Esophagus (tissue), 2 donors: ENCODE measurements at regions not wholly inside any gene's neighbourhood (a gene's known extent, or its start where the extent isn't known, plus 50 kb on each side); places are given as distances from the start of the nearest gene placed in this dataset.

Source experiments
- H3K27ac ChIP-seq, 2 donors: one replicate each; pipeline ENCODE4 v1.5.1; 2013; ENCODE audit warnings: low read depth in 2 of 2, mild to moderate bottlenecking in 2 of 2, inconsistent platforms in 1 of 2, low read length in 1 of 2, moderate library complexity in 1 of 2
- H3K27me3 ChIP-seq, 2 donors: one replicate each; pipeline ENCODE4 v1.6.1; 2013; ENCODE audit warnings: low read length in 2 of 2, control low read depth in 1 of 2, mild to moderate bottlenecking in 1 of 2; ENCODE audit not compliant: insufficient read depth in 2 of 2, control insufficient read depth in 1 of 2
- H3K36me3 ChIP-seq, 2 donors: one replicate each; pipeline ENCODE4 v1.6.1; 2013; ENCODE audit warnings: low read length in 1 of 2; ENCODE audit not compliant: control insufficient read depth in 2 of 2, insufficient read depth in 2 of 2
- H3K4me1 ChIP-seq, 2 donors: one replicate each; pipeline ENCODE4 v1.6.1; 2013; ENCODE audit warnings: low read length in 1 of 2; ENCODE audit not compliant: control insufficient read depth in 2 of 2, insufficient read depth in 2 of 2
- H3K4me3 ChIP-seq, 2 donors: one replicate each; pipeline ENCODE4 v1.5.1; 2013; ENCODE audit warnings: low read length in 2 of 2, mild to moderate bottlenecking in 2 of 2, low read depth in 1 of 2, moderate library complexity in 1 of 2
- H3K9me3 ChIP-seq, 2 donors: one replicate each; pipeline ENCODE4 v1.6.1; 2013; ENCODE audit warnings: mild to moderate bottlenecking in 2 of 2, low read depth in 1 of 2, low read length in 1 of 2, moderate library complexity in 1 of 2; ENCODE audit not compliant: control insufficient read depth in 2 of 2, insufficient read depth in 1 of 2
- WGBS, 2 donors: extraction: QIAGEN DNeasy Blood & Tissue Kit; methylation state at CpG; one replicate each; pipeline ENCODE4 v1.1.7; 2013; 5-methylcytosine and 5-hydroxymethylcytosine counted together
- donor health status: healthy with polysubstance abuse.
- donor health status: Bipolar disorder and iron deficiency.

- WGBS, 2 donors, result 48 to 65% methylated on average over 6 of the region's 6 CpGs
- no peaks in the 10 kb centered on the region for H3K4me1 ChIP-seq
- H3K27ac ChIP-seq, result no peak overlapping the region
- no peaks in the 10 kb centered on the region for H3K36me3 ChIP-seq
- no peaks in the 10 kb centered on the region for H3K9me3 ChIP-seq
- H3K27me3 ChIP-seq, result no peaks in the 10 kb centered on the region
- H3K4me3 ChIP-seq, result no peak overlapping the region
Measured at GRCh38 chr11:123268156-123268555, 73.1 kb upstream of the CLMP start.

GRCh38 chr11:123265951-123266350 is 70.9 kb upstream of the CLMP start:
- no peak overlapping the region for H3K4me3 ChIP-seq
- H3K36me3 ChIP-seq, result no peaks in the 10 kb centered on the region
- no peak overlapping the region for H3K27ac ChIP-seq
- no peaks in the 10 kb centered on the region for H3K9me3 ChIP-seq
- 74 to 76% methylated on average over 3 of the region's 3 CpGs for WGBS, 2 donors
- H3K4me1 ChIP-seq, result no peaks in the 10 kb centered on the region
- no peaks in the 10 kb centered on the region for H3K27me3 ChIP-seq

- no peaks in the 10 kb centered on the region for H3K4me1 ChIP-seq
- H3K36me3 ChIP-seq, result no peaks in the 10 kb centered on the region
- H3K27ac ChIP-seq, result no peak overlapping the region
- no peak overlapping the region for H3K4me3 ChIP-seq
- no peaks in the 10 kb centered on the region for H3K9me3 ChIP-seq
- H3K27me3 ChIP-seq, result no peaks in the 10 kb centered on the region
- 47 to 54% methylated on average over 3 of the region's 3 CpGs for WGBS, 2 donors
Measured at GRCh38 chr11:123264431-123264780, 69.4 kb upstream of the CLMP start.

GRCh38 chr11:123261345-123262106 is 66.5 kb upstream of the CLMP start:
- 19 to 22% methylated on average over 25 of the region's 25 CpGs for WGBS, 2 donors
- no peak overlapping the region for H3K4me3 ChIP-seq

GRCh38 chr11:123260511-123261211 is 65.6 kb upstream of the CLMP start:
- Histone ChIP-seq H3K4me3 (no peak overlapping the region), H3K4me1 (no peaks in the 10 kb centered on the region), H3K27me3 (no peaks in the 10 kb centered on the region), H3K36me3 (no peaks in the 10 kb centered on the region), H3K9me3 (peaks cover 0 to 3% of the 10 kb centered on the region in 2 donors), H3K27ac (no peak overlapping the region)
- 80% methylated on average over 4 of the region's 4 CpGs for WGBS, 2 donors

More at GRCh38 chr11:123261345-123262106, 66.5 kb upstream of the CLMP start:
- Histone ChIP-seq H3K9me3 (peaks cover 0 to 3% of the 10 kb centered on the region in 2 donors), H3K27me3 (no peaks in the 10 kb centered on the region), H3K27ac (no peak overlapping the region), H3K36me3 (no peaks in the 10 kb centered on the region), H3K4me1 (no peaks in the 10 kb centered on the region)

GRCh38 chr11:123258877-123259276 is 63.8 kb upstream of the CLMP start:
- H3K36me3 ChIP-seq, result no peaks in the 10 kb centered on the region
- H3K4me3 ChIP-seq, result no peak overlapping the region
- 60 to 69% methylated on average over 2 of the region's 2 CpGs for WGBS, 2 donors
- H3K27me3 ChIP-seq, result no peaks in the 10 kb centered on the region
- peaks cover 0 to 3% of the 10 kb centered on the region in 2 donors for H3K9me3 ChIP-seq
- H3K4me1 ChIP-seq, result no peaks in the 10 kb centered on the region
- no peak overlapping the region for H3K27ac ChIP-seq

- no peak overlapping the region for H3K27ac ChIP-seq
- peaks cover 0 to 3% of the 10 kb centered on the region in 2 donors for H3K9me3 ChIP-seq
- H3K36me3 ChIP-seq, result no peaks in the 10 kb centered on the region
- no peaks in the 10 kb centered on the region for H3K27me3 ChIP-seq
- H3K4me1 ChIP-seq, result no peaks in the 10 kb centered on the region
- WGBS, 2 donors, result 91 to 92% methylated on average over 5 of the region's 5 CpGs
- H3K4me3 ChIP-seq, result no peak overlapping the region
Measured at GRCh38 chr11:123257370-123257769, 62.3 kb upstream of the CLMP start.

GRCh38 chr11:123255909-123256308 is 60.9 kb upstream of the CLMP start:
- 39 to 48% methylated on average over 8 of the region's 8 CpGs for WGBS, 2 donors

GRCh38 chr11:123254357-123254756 is 59.3 kb upstream of the CLMP start:
- no peaks in the 10 kb centered on the region for H3K4me1 ChIP-seq
- 90 to 91% methylated on average over 3 of the region's 3 CpGs for WGBS, 2 donors
- H3K4me3 ChIP-seq, result no peak overlapping the region
- no peaks in the 10 kb centered on the region for H3K36me3 ChIP-seq
- H3K9me3 ChIP-seq, result peaks cover 0 to 3% of the 10 kb centered on the region in 2 donors
- H3K27ac ChIP-seq, result no peak overlapping the region
- H3K27me3 ChIP-seq, result no peaks in the 10 kb centered on the region

More at GRCh38 chr11:123255909-123256308, 60.9 kb upstream of the CLMP start:
- Histone ChIP-seq H3K27me3 (no peaks in the 10 kb centered on the region), H3K9me3 (peaks cover 0 to 3% of the 10 kb centered on the region in 2 donors), H3K4me1 (no peaks in the 10 kb centered on the region), H3K27ac (no peak overlapping the region), H3K36me3 (no peaks in the 10 kb centered on the region), H3K4me3 (no peak overlapping the region)
